NCI-H748 (cell line): ENCODE measurements at regions not wholly inside any gene's neighbourhood (a gene's known extent, or its start where the extent isn't known, plus 50 kb on each side); places are given as distances from the start of the nearest gene placed in this dataset.

Experiments used
- DNase-seq: peaks from one replicate; lab custom pipeline; 2025; ENCODE audit not compliant: unreplicated experiment; lab: John Stamatoyannopoulos, UW

DNA sequence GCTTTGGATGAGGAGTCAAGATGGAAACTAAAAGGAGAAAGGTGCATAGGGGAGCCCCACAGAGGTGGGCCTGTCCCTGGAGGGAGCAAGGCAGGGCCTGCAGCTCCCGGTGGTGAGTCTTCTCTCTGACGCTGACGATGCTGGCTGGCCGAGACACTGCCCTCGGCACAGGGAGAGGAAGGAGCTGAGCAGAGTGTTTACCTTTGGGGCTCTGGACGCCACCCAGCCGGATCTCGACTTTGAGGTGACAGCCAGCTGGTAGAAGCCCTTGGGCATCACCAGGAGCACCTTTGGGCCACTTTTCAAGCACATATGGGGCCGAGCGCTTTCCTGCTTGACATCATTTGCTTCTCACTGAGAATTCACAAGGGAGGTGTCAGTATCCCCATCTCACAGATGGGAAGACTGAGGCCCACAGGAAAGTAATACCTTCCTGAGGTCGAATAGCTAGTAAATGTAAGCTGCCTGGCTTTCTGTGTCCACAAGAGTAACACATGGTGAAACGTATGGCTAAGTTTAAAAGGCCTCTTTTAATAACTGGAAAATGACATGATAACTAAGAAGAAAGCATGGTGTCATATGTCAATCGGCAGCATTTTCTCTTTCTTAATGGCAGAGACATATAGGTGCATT lies 294.3 kb upstream of the TNRC6C start:
- no peak for DNase-seq

- DNase-seq = no peak
Observed at GRCh38 chr17:77665833-77666232, 292.7 kb upstream of the TNRC6C start.

DNA sequence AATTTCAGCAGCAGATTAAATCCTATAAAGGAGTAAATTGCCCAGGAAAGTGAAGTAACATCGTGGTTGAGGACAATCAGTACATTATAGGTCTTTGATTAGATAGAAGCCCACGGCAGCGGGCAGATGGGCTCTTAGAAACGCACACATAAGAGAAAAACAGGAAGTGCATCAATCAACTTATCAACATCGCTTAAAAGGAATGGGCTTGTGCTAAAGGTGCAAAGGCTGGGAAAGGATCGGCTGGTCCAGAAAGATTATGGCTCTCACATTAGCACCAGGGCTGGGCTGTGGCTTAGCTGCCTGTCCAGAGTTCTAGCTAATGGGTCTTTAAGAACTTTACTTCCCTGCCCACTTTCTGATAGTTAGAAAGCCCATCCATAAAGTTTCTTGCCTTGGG lies 292.0 kb upstream of the TNRC6C start:
- DNase-seq = peak; percentile 54

- DNase-seq = no peak
Observed at GRCh38 chr17:77666881-77667395, 291.6 kb upstream of the TNRC6C start.

- DNase-seq = no peak
Observed at GRCh38 chr17:77667478-77667877, 291.0 kb upstream of the TNRC6C start.

DNA sequence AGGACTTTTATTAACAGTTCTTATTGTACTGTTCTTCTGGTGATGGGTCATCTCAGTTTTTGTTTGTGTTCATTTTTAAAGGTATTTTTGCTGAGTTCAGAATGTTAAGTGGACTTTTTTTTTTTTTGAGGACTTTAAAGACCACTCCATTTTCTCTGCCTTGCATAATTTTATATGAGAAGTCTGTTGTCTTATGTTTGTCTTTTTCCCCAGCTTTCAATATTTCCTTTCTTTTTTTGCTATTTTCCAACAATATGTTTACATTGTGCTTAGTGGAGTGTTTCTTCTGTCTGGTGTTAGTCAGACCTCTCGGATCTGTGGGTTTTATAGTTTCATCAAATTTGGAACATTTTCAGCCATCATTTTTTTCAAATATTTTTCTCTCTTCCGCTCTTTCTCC lies 290.0 kb upstream of the TNRC6C start:
- no peak for DNase-seq

GRCh38 chr17:77670173-77670572 lies 288.3 kb upstream of the TNRC6C start:
- DNase-seq = no peak

GRCh38 chr17:77674358-77674757 lies 284.1 kb upstream of the TNRC6C start:
- DNase-seq = no peak

- no peak for DNase-seq
Observed at GRCh38 chr17:77675411-77675810, 283.1 kb upstream of the TNRC6C start.

- no peak for DNase-seq
Observed at GRCh38 chr17:77675816-77676215, 282.7 kb upstream of the TNRC6C start.

GRCh38 chr17:77676237-77676661 lies 282.3 kb upstream of the TNRC6C start:
- no peak for DNase-seq

DNA sequence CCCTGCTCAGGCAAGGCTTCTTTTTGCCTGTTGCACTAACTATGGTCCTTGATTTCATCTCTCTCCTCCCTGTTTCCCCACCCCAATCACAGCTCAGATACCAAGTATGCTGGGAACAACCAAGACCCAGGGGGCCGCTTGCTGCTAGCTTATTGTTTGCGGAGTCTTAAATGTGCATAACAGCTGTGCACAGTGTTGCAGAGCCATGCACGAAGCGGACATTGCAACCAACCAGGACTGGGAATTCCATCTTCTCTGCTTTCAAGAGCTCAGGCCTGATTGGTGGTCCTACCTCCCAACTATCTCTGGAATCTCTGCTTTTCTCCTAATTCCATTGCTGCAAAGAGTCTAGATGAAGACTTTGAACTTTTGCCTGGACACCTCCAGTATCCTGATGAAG lies 281.3 kb upstream of the TNRC6C start:
- no peak for DNase-seq

DNA sequence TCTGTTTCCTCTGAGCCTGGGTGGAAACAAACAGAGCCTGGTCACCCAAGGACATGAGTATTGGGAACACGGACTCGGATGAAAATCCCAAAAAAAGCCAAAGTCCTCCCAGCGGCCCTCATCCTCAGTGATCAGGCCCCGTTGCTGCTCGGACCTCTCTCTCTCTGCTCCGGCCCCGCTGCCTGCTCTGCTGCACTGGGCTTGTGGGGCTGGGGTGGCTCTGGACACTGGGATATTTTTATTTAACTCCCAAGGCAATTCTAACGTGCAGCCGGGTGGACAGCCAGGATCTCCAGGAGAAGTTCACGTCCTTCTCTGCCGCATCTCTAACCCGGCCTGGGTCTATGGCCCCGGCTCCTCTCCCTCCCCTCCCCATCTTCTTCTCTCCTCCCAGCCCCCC lies 280.9 kb upstream of the TNRC6C start:
- no peak for DNase-seq

GRCh38 chr17:77679589-77679988 lies 278.9 kb upstream of the TNRC6C start:
- no peak for DNase-seq

DNA sequence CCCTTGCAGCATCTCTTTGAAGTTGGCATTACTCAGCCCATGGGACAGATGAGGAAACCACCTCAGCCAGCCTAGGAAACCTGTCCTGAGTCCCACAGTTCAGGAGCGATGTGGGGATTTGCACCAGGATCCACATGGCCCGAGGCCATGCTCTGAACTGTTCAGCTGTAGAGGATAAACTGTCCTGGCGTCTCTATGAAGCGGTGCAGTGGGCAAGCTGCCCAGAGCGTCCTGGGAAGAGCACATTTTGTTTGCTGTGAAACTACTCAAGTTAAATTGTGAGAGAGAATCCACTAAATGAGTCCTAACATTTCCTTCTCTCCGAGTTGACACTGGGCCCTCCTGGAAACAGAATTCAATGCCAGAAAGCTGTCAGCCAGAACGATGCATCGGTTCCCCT lies 276.6 kb upstream of the TNRC6C start:
- peak; percentile 3 for DNase-seq

- no peak for DNase-seq
Observed at GRCh38 chr17:77684803-77685798, 273.4 kb upstream of the TNRC6C start.

- no peak for DNase-seq
Observed at GRCh38 chr17:77685881-77686486, 272.5 kb upstream of the TNRC6C start.

GRCh38 chr17:77686903-77687302 lies 271.6 kb upstream of the TNRC6C start:
- peak; percentile 17 for DNase-seq

DNA sequence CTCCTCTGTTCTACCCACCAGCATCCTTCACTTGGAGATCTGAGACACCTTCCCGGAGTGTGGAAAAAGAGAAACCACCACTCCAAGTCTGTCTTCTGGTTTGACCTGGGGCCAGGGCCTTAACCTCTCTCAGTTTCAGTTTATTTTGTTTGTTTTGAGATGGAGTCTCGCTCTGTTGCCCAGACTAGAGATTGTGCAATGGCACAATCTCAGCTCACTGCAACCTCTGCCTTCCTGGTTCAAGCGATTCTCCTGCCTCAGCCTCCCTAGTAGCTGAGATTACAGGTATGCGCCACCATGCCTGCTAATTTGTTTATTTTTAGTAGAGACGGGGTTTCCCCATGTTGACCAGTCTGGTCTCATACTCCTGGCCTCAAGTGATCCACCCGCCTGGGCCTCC lies 271.1 kb upstream of the TNRC6C start:
- DNase-seq = no peak

GRCh38 chr17:77687921-77688320 lies 270.6 kb upstream of the TNRC6C start:
- DNase-seq = no peak

- DNase-seq = no peak
Observed at GRCh38 chr17:77688369-77688768, 270.1 kb upstream of the TNRC6C start.
